Psoas muscle (tissue), 7 donors: ENCODE measurements at regions not wholly inside any gene's neighbourhood (a gene's known extent, or its start where the extent isn't known, plus 50 kb on each side); places are given as distances from the start of the nearest gene placed in this dataset.

Experiments used
- ATAC-seq, 4 donors: fragments of 200-7000 bp; cut with Tn5 transposase; one replicate each; pipeline ENCODE4 v1.9.1; 2020; ENCODE audit warnings: moderate library complexity in 3 of 4, mild to moderate bottlenecking in 2 of 4
- DNase-seq, 2 donors: peaks; one replicate each; pipeline ENCODE4 v3.0.0-alpha.2; 2020
- H3K27ac ChIP-seq: fragments of 200-600 bp; one replicate; pipeline ENCODE4 v1.8.0; 2022
- H3K27me3 ChIP-seq, 3 donors: fragments of 200-600 bp in 1 of 3; one replicate each; pipeline versions ENCODE4 v1.6.1 to v1.8.0; 2013 to 2022; ENCODE audit warnings: low read length in 2 of 3, mild to moderate bottlenecking in 2 of 3, moderate library complexity in 1 of 3; ENCODE audit not compliant: insufficient read depth in 3 of 3
- H3K36me3 ChIP-seq, 2 donors: fragments of 200-600 bp in 1 of 2; one replicate each; pipeline versions ENCODE4 v1.6.1 to v1.8.0; 2013 to 2022; ENCODE audit warnings: low read depth in 1 of 2, mild to moderate bottlenecking in 1 of 2, moderate library complexity in 1 of 2; ENCODE audit not compliant: insufficient read depth in 1 of 2
- H3K4me1 ChIP-seq: fragments of 200-600 bp; one replicate; pipeline ENCODE4 v1.8.0; 2022
- H3K4me3 ChIP-seq: fragments of 200-600 bp; one replicate; pipeline ENCODE4 v1.8.0; 2022; ENCODE audit warnings: mild to moderate bottlenecking
- H3K9me3 ChIP-seq: fragments of 200-600 bp; one replicate; pipeline ENCODE4 v1.8.0; 2022
- WGBS, 3 donors: extraction: QIAGEN DNeasy Blood & Tissue Kit; methylation state at CpG; one replicate each; pipeline versions ENCODE4 v1.1.6 to v1.1.7; 2013; 5-methylcytosine and 5-hydroxymethylcytosine counted together
- intact Hi-C, 2 donors: fragments of 100-400 bp; cut with DNase I; formaldehyde crosslinking; loops; one replicate each; pipeline versions ENCODE4 v1.11.0 to v1.14.2; 2022
- TF ChIP-seq, protein P1 (sequence below): fragments of 200-600 bp; IDR thresholded peaks from one replicate; pipeline ENCODE4 v1.8.0; 2022; ENCODE audit warnings: antibody characterized with exemption
- donor health status: healthy with polysubstance abuse.
- donor health status: DM: no; HTN: no; CAD: no; lungs with moderate emphysema.
- donor health status: Bipolar disorder and iron deficiency.
- donor health status: healthy.
- donor health status: DM: yes; HTN: yes; CAD: no.
- donor health status: DM: no; HTN: no; CAD: no.
- donor health status: DM: yes; HTN: yes; CAD: no.

DNA sequence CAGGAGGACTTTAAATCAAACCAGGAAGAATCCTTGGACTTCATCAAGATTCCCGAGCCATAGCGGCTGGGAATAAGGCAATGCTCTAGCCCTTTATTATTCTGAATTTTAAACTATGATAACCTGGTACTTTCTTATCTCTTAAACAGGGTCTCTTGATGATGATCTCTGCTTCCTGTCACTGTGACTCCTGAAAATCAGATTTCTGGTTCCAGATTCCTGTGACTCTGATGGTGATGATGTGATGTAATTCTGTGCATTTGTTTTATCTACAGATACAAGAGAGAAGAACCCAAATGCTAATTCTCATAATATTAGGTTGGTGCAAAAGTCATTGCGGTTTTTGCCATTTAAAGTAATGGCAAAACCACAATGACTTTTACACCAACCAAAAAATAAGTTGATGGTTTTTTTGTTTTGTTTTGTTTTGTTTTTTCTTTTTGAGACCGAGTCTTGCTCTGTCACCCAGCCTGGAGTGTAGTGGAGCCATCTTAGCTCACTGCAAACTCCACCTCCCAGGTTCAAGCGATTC, 116.3 kb upstream of the CREB1 start:
- TF ChIP-seq, protein P1, sequence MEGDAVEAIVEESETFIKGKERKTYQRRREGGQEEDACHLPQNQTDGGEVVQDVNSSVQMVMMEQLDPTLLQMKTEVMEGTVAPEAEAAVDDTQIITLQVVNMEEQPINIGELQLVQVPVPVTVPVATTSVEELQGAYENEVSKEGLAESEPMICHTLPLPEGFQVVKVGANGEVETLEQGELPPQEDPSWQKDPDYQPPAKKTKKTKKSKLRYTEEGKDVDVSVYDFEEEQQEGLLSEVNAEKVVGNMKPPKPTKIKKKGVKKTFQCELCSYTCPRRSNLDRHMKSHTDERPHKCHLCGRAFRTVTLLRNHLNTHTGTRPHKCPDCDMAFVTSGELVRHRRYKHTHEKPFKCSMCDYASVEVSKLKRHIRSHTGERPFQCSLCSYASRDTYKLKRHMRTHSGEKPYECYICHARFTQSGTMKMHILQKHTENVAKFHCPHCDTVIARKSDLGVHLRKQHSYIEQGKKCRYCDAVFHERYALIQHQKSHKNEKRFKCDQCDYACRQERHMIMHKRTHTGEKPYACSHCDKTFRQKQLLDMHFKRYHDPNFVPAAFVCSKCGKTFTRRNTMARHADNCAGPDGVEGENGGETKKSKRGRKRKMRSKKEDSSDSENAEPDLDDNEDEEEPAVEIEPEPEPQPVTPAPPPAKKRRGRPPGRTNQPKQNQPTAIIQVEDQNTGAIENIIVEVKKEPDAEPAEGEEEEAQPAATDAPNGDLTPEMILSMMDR: no peak
- DNase-seq (no peak), ATAC-seq (no peak)
- Histone ChIP-seq H3K9me3 (no peaks in the 10 kb centered on the region), H3K4me3 (no peak overlapping the region), H3K27me3 (no peaks in the 10 kb centered on the region), H3K4me1 (no peaks in the 10 kb centered on the region), H3K27ac (no peak overlapping the region), H3K36me3 (no peaks in the 10 kb centered on the region)
- intact Hi-C loops: no loop called here
- 82 to 90% (median 84%) methylated on average over 5 of the region's 5 CpGs for WGBS, 3 donors

DNA sequence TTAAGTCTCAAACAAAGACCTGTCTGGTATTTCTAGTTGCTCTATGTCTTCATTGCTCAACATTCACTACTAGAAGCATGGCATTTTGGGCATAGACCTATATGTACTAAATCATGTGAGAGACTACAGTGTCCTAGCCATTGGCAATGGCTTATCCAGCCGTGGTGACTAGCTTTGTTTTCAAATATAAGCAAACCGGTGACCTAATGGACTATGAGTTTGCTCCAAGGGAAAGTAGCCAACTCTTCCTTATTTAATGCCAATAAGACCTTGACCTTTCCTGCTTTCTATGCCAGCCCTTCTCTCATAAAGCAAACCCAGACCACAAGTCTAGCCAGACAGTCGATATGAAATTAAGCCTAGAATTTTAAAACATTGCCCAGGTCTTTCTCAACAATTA, 113.7 kb upstream of the CREB1 start:
- no peak overlapping the region for H3K27ac ChIP-seq
- H3K27me3 ChIP-seq: no peaks in the 10 kb centered on the region
- intact Hi-C loops: no loop called here
- 49 to 57% (median 51%) methylated on average over 3 of the region's 3 CpGs for WGBS, 3 donors
- ATAC-seq (no peak), DNase-seq (no peak)
- no peaks in the 10 kb centered on the region for H3K36me3 ChIP-seq
- TF ChIP-seq, protein P1: no peak
- no peaks in the 10 kb centered on the region for H3K4me1 ChIP-seq
- no peaks in the 10 kb centered on the region for H3K9me3 ChIP-seq
- H3K4me3 ChIP-seq: no peak overlapping the region

DNA sequence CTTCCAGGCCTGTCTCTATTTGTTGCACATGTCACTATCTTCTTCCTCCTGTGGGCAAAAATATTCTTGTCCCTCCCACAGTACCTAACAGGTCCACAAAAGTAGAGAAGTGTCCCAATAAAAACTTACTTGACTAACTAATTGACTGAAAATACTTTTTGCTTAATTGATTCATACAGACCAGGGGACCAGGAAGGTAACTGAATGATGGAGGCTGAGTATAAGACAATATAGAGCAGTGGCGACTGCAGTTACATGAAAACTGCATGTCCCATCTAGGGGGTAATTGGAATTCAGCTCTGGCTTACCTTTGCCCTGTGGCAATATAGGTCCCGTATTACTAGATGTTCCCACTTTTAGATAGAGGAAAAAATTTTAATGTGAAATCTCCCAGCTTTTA, 112.9 kb upstream of the CREB1 start:
- no peaks in the 10 kb centered on the region for H3K4me1 ChIP-seq
- H3K9me3 ChIP-seq: no peaks in the 10 kb centered on the region
- WGBS, 3 donors: 93 to 98% (median 96%) methylated on average over 2 of the region's 2 CpGs
- no peak overlapping the region for H3K4me3 ChIP-seq
- ATAC-seq (no peak), DNase-seq (no peak)
- H3K27me3 ChIP-seq: no peaks in the 10 kb centered on the region
- intact Hi-C loops: no loop called here
- TF ChIP-seq, protein P1: no peak
- no peaks in the 10 kb centered on the region for H3K36me3 ChIP-seq
- H3K27ac ChIP-seq: no peak overlapping the region

DNA sequence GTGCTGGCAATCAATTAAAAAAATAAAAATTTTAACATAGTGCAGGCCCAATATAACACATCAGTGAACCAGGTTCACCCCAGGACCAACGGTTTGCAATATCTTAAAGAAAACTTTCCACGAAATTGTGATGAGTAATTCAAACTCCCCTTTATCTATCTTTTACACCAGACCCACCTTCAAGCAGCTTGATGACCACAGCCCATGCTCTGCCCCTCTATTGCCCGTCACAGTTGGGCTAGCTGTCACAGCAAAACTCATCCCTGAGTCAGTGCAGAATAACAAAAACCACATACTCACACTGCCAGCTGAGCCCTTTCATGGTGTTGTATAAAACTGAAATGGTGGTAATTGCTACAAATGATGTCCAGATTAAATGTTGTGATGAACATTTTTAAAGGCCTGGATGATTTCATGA, 112.5 kb upstream of the CREB1 start:
- no peak for DNase-seq
- H3K4me3 ChIP-seq: no peak overlapping the region
- no peak for ATAC-seq
- intact Hi-C loops: no loop called here
- no peak overlapping the region for H3K27ac ChIP-seq
- TF ChIP-seq, protein P1: no peak
- WGBS, 3 donors: 74 to 82% (median 75%) methylated on average over 3 of the region's 3 CpGs
- H3K4me1 ChIP-seq: no peaks in the 10 kb centered on the region
- no peaks in the 10 kb centered on the region for H3K9me3 ChIP-seq
- H3K36me3 ChIP-seq: no peaks in the 10 kb centered on the region
- H3K27me3 ChIP-seq: no peaks in the 10 kb centered on the region

DNA sequence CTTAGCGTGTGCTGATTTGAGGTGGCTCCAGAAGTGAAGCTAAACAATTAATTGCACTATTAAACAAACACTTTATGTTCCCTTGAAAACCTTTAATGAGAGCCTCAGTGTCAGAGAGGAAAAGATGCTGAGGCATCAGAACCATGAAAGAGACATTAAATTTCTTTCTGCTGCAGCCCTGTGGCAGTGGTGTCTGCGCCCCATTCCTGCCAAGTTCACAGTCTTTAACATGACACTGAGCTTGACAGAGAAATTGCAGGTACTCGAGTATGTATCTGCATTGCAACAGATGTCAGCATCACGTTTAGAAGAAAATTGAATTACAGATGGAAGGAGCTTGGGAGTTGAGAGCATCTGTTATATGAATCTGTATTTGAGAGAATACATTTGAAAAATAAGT, 111.3 kb upstream of the CREB1 start:
- no peak for ATAC-seq
- WGBS, 3 donors: 38 to 40% (median 39%) methylated on average over 4 of the region's 4 CpGs
- intact Hi-C loops: no loop called here

More for the DNA sequence above, 111.3 kb upstream of the CREB1 start:
- H3K27me3 ChIP-seq: no peaks in the 10 kb centered on the region
- H3K4me1 ChIP-seq: no peaks in the 10 kb centered on the region
- TF ChIP-seq, protein P1: no peak
- no peak overlapping the region for H3K4me3 ChIP-seq
- no peaks in the 10 kb centered on the region for H3K36me3 ChIP-seq
- DNase-seq: no peak
- H3K27ac ChIP-seq: no peak overlapping the region
- H3K9me3 ChIP-seq: no peaks in the 10 kb centered on the region
